ENCODE measurements at regions not wholly inside any gene's neighbourhood (a gene's known extent, or its start where the extent isn't known, plus 50 kb on each side); places are given as distances from the start of the nearest gene placed in this dataset.

GRCh38 chr21:25509862-25510261 is 97.4 kb downstream of the MRPL39 start:
- Histone ChIP-seq H3K4me3 (no peak overlapping the region), H3K9me2 (ENCODE audit: insufficient read depth) (no peaks in the 10 kb centered on the region), H3K4me1 (ENCODE audit: insufficient read depth) (0 out of 2 replicates have a peak, but pooled peaks cover 3% of the 10 kb centered on the region), H2AFZ (no peak overlapping the region), H3K36me3 (ENCODE audit: insufficient read depth) (no peaks in the 10 kb centered on the region), H3K79me2 (replicated peaks; ENCODE audit: insufficient read depth) (no peaks in the 10 kb centered on the region), H3K4me2 (no peak overlapping the region), H3F3A (replicated peaks; ENCODE audit: low read depth) (no peaks in the 10 kb centered on the region), H4K20me1 (replicated peaks; ENCODE audit: insufficient read depth) (no peaks in the 10 kb centered on the region), H3K27me3 (ENCODE audit: insufficient read depth) (no peaks in the 10 kb centered on the region), H3K27ac (ENCODE audit: low read depth) (no peak overlapping the region)
- no peaks in the 10 kb centered on the region for H3K9me3 Mint-ChIP-seq
- no peak overlapping the region for H3K27ac Mint-ChIP-seq
- peaks cover 5% of the 10 kb centered on the region; the same call in 1 of the 3 replicates for H3K4me1 Mint-ChIP-seq
- no peaks in the 10 kb centered on the region for H3K27me3 Mint-ChIP-seq (ENCODE audit: insufficient read depth, low read depth, poor library complexity)
- no peak for TF ChIP-seq NANOG (IDR thresholded peaks at IDR 0.05; ENCODE audit: borderline replicate concordance)
- DNase-seq (ENCODE audit: low spot score) (no peak), ATAC-seq (no peak)
- H3K36me3 Mint-ChIP-seq (ENCODE audit: low read depth), result no peaks in the 10 kb centered on the region
- no peak overlapping the region for H3K4me3 Mint-ChIP-seq

- Histone ChIP-seq H3K27me3 (ENCODE audit: insufficient read depth) (no peaks in the 10 kb centered on the region), H3K4me2 (no peak overlapping the region), H3K79me2 (replicated peaks; ENCODE audit: insufficient read depth) (no peaks in the 10 kb centered on the region), H3K4me3 (no peak overlapping the region), H3K9me2 (ENCODE audit: insufficient read depth) (0 out of 2 replicates have a peak, but pooled peaks cover 3% of the 10 kb centered on the region), H2AFZ (no peak overlapping the region), H4K20me1 (replicated peaks; ENCODE audit: insufficient read depth) (no peaks in the 10 kb centered on the region), H3K36me3 (ENCODE audit: insufficient read depth) (no peaks in the 10 kb centered on the region), H3F3A (replicated peaks; ENCODE audit: low read depth) (no peaks in the 10 kb centered on the region), H3K4me1 (ENCODE audit: insufficient read depth) (0 out of 2 replicates have a peak, but pooled peaks cover 3% of the 10 kb centered on the region), H3K27ac (ENCODE audit: low read depth) (no peak overlapping the region)
- DNase-seq (ENCODE audit: low spot score) (peak; percentile 3), ATAC-seq (no peak)
- H3K36me3 Mint-ChIP-seq (ENCODE audit: low read depth), result no peaks in the 10 kb centered on the region
- H3K4me1 Mint-ChIP-seq, result peaks cover 5% of the 10 kb centered on the region; the same call in 1 of the 3 replicates
- no peaks in the 10 kb centered on the region; the same call in 2 of the 3 replicates for H3K9me3 Mint-ChIP-seq
- H3K27me3 Mint-ChIP-seq (ENCODE audit: insufficient read depth, low read depth, poor library complexity), result no peaks in the 10 kb centered on the region
- 0 out of 2 replicates have a peak overlapping the region, but pooled peaks have one; percentile 25 for H3K27ac Mint-ChIP-seq
- H3K4me3 Mint-ChIP-seq, result no peak overlapping the region
- TF ChIP-seq EZH2 (IDR thresholded peaks at IDR 0.05; ENCODE audit: low read depth, unreplicated experiment), result no peak
- TF ChIP-seq POLR2AphosphoS5 (IDR thresholded peaks at IDR 0.05; ENCODE audit: low read depth), result no peak
- TF ChIP-seq CTCF (conservative IDR thresholded peaks at IDR 0.05; ENCODE audit: low read depth in 2 of 2), result no peak
- TF ChIP-seq NANOG (IDR thresholded peaks at IDR 0.05; ENCODE audit: borderline replicate concordance), result no peak
- no peak for TF ChIP-seq REST (IDR thresholded peaks at IDR 0.05; ENCODE audit: unreplicated experiment)
- no peak for TF ChIP-seq STAT1 (IDR thresholded peaks at IDR 0.05; ENCODE audit: unreplicated experiment)
- TF ChIP-seq ZNF462 (CRISPR knock-in tag; IDR thresholded peaks at IDR 0.05), result no peak
- no peak for TF ChIP-seq JUNB (IDR thresholded peaks at IDR 0.05; ENCODE audit: unreplicated experiment)
- no peak for TF ChIP-seq ZNF331 (CRISPR knock-in tag; IDR thresholded peaks at IDR 0.05; ENCODE audit: low read depth)
- no peak for TF ChIP-seq ZNF114 (CRISPR knock-in tag; IDR thresholded peaks at IDR 0.05)
- TF ChIP-seq CREB1 (CRISPR knock-in tag; IDR thresholded peaks at IDR 0.05; ENCODE audit: low read depth), result no peak
These were observed 98.9 kb downstream of the MRPL39 start for GRCh38 chr21:25508364-25508763.

Data from GM23338 (cell line).